Ishikawa (cell line): ENCODE measurements at regions not wholly inside any gene's neighbourhood (a gene's known extent, or its start where the extent isn't known, plus 50 kb on each side); places are given as distances from the start of the nearest gene placed in this dataset.

Experiments
- CEBPB ChIP-seq: IDR thresholded peaks from 2 replicates; pipeline ENCODE4 v1.6.1; 2012
- FOXM1 ChIP-seq: IDR thresholded peaks from 2 replicates; pipeline ENCODE4 v1.6.1; 2012; ENCODE audit warnings: low read depth, borderline replicate concordance
- MAX ChIP-seq: IDR thresholded peaks from 2 replicates; pipeline ENCODE4 v1.6.1; 2012
- NFIC ChIP-seq: IDR thresholded peaks from 2 replicates; pipeline ENCODE4 v1.6.1; 2012
- REST ChIP-seq: IDR thresholded peaks from 2 replicates; pipeline ENCODE4 v1.6.1; 2012; ENCODE audit warnings: low read depth, mild to moderate bottlenecking
- TAF1 ChIP-seq: IDR thresholded peaks from 2 replicates; pipeline ENCODE4 v1.6.1; 2012; ENCODE audit warnings: low read depth, mild to moderate bottlenecking
- TEAD4 ChIP-seq: IDR thresholded peaks from 2 replicates; pipeline ENCODE4 v1.6.1; 2012

GRCh38 chr1:233728721-233729120 is 114.8 kb downstream of the KCNK1 start:
- no peak for TF ChIP-seq REST
- TF ChIP-seq MAX, result no peak
- no peak for TF ChIP-seq TEAD4
- no peak for TF ChIP-seq FOXM1
- TF ChIP-seq TAF1, result no peak
- TF ChIP-seq NFIC, result no peak
- no peak for TF ChIP-seq CEBPB
